ENCODE measurements at regions not wholly inside any gene's neighbourhood (a gene's known extent, or its start where the extent isn't known, plus 50 kb on each side); places are given as distances from the start of the nearest gene placed in this dataset.

DNA sequence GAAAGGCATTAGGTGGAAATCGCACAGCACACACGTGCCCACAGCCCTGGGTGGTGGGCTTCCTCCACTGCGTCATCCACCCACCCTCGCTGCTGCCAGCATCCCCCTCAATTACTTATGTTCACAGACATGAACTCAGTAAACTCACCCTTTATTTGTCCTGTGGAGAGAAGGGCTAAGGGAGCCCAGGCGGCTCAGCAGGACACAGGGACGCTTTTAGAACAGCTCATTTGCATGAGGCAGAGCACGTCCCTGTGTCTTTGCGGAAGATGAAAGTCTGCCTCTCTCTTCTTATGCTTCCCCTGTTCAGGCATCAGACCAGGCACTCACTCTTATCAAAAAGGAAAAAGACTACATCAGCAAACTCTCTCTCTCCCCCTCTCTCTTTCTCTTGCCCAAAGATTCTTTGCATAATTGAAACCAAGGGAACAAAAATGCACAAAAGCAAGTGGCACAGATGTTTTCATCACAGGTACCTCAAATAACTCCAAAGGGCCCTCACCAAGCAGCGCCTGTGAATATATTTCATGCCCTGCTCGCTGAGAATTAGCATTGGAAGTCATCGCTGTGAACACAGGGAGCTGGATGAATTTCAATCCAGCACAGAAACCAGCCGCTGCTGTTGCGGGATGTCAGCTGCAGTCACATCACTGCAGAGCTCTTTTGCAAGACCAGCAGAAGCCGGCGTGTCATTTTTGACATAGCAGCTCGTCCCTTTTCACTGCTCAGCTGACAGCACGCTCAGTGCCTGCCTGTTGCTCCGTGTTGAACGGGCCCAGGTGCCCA lies 376.3 kb upstream of the MYT1L start:
- no peaks in the 10 kb centered on the region for H3K27me3 ChIP-seq (replicated peaks; ENCODE audit: insufficient read depth)
- TF ChIP-seq CTCF (IDR thresholded peaks at IDR 0.05) (no peak), POLR2A (IDR thresholded peaks at IDR 0.05) (no peak), POLR2AphosphoS5 (IDR thresholded peaks at IDR 0.05) (no peak)
- intact Hi-C loops (cut with DNase I): no loop called here

GRCh38 chr2:2706306-2706705 lies 375.2 kb upstream of the MYT1L start:
- Histone ChIP-seq H3K9me3 (no peaks in the 10 kb centered on the region), H3K27ac (no peak overlapping the region), H3K4me1 (replicated peaks) (no peaks in the 10 kb centered on the region), H3K4me3 (no peak overlapping the region), H3K27me3 (replicated peaks; ENCODE audit: insufficient read depth) (no peaks in the 10 kb centered on the region), H3K36me3 (no peaks in the 10 kb centered on the region)
- 78% methylated on average over 10 of the region's 10 CpGs for WGBS
- intact Hi-C loops (cut with DNase I): no loop called here
- DNase-seq (ENCODE audit: low spot score): no peak
- TF ChIP-seq POLR2AphosphoS5 (IDR thresholded peaks at IDR 0.05): no peak
- TF ChIP-seq POLR2A (IDR thresholded peaks at IDR 0.05): no peak
- TF ChIP-seq CTCF (IDR thresholded peaks at IDR 0.05): no peak

More for the DNA sequence above, 376.3 kb upstream of the MYT1L start:
- no peaks in the 10 kb centered on the region for H3K36me3 ChIP-seq
- 72% methylated on average over 19 of the region's 19 CpGs for WGBS
- no peak overlapping the region for H3K4me3 ChIP-seq
- no peak overlapping the region for H3K27ac ChIP-seq
- no peaks in the 10 kb centered on the region for H3K9me3 ChIP-seq
- no peak for DNase-seq (ENCODE audit: low spot score)
- no peaks in the 10 kb centered on the region for H3K4me1 ChIP-seq (replicated peaks)

DNA sequence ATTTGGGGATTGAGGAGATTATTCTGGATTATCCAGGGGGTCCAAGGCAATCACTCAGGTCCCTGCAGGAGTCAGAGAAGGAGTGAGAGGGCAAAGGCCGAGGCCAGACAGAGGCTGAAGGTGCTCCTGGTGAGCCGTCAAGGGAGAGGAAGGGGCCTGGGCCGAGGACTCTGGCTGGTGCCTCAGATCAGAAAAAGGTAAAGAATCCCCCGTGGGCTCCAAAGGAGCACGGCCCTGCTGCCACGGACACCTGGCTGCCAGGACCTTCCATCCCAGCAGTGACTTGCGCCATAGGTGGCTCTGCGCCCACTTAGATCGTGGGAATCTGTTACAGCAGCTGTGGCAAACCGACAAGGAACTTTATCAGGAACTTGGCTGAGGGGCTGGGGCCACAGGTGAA lies 374.8 kb upstream of the MYT1L start:
- H3K4me1 ChIP-seq (replicated peaks): no peaks in the 10 kb centered on the region
- no peak for TF ChIP-seq POLR2A (IDR thresholded peaks at IDR 0.05)
- no peak for TF ChIP-seq POLR2AphosphoS5 (IDR thresholded peaks at IDR 0.05)
- no peak for TF ChIP-seq CTCF (IDR thresholded peaks at IDR 0.05)
- DNase-seq (ENCODE audit: low spot score): no peak
- intact Hi-C loops (cut with DNase I): no loop called here
- H3K27ac ChIP-seq: no peak overlapping the region
- no peak overlapping the region for H3K4me3 ChIP-seq
- H3K27me3 ChIP-seq (replicated peaks; ENCODE audit: insufficient read depth): no peaks in the 10 kb centered on the region
- WGBS: 67% methylated on average over 10 of the region's 10 CpGs
- H3K36me3 ChIP-seq: no peaks in the 10 kb centered on the region
- H3K9me3 ChIP-seq: no peaks in the 10 kb centered on the region

GRCh38 chr2:2704428-2705090 lies 373.5 kb upstream of the MYT1L start:
- Histone ChIP-seq H3K36me3 (no peaks in the 10 kb centered on the region), H3K4me1 (replicated peaks) (no peaks in the 10 kb centered on the region), H3K9me3 (no peaks in the 10 kb centered on the region), H3K27ac (no peak overlapping the region), H3K4me3 (no peak overlapping the region), H3K27me3 (replicated peaks; ENCODE audit: insufficient read depth) (no peaks in the 10 kb centered on the region)
- TF ChIP-seq CTCF (IDR thresholded peaks at IDR 0.05) (no peak), POLR2A (IDR thresholded peaks at IDR 0.05) (no peak), POLR2AphosphoS5 (IDR thresholded peaks at IDR 0.05) (no peak)
- intact Hi-C loops (cut with DNase I): no loop called here
- no peak for DNase-seq (ENCODE audit: low spot score)
- 81% methylated on average over 13 of the region's 13 CpGs for WGBS
